Upper lobe of left lung (tissue), 6 donors: ENCODE measurements at regions not wholly inside any gene's neighbourhood (a gene's known extent, or its start where the extent isn't known, plus 50 kb on each side); places are given as distances from the start of the nearest gene placed in this dataset.
A peak's percentile ranks its signal among the peaks of the same experiment; 100 is the strongest.

Experiments used
- ATAC-seq, 2 donors: fragments of 200-7000 bp; cut with Tn5 transposase; one replicate each; pipeline ENCODE4 v1.9.1; 2022; ENCODE audit warnings: mild to moderate bottlenecking in 2 of 2, moderate library complexity in 2 of 2; ENCODE audit not compliant: low FRiP score in 2 of 2
- DNase-seq, 2 donors: peaks; one replicate each; pipeline ENCODE4 v3.0.0-alpha.2; 2019 to 2020
- H3K27ac ChIP-seq, 4 donors: fragments of 200-600 bp; sonication (generic); one replicate each; pipeline ENCODE4 v1.5.1; 2016 to 2019
- H3K27me3 ChIP-seq, 4 donors: fragments of 200-600 bp; sonication (generic); one replicate each; pipeline ENCODE4 v1.5.1; 2017 to 2019
- H3K36me3 ChIP-seq, 4 donors: fragments of 200-600 bp; sonication (generic); one replicate each; pipeline ENCODE4 v1.5.1; 2016 to 2019
- H3K4me1 ChIP-seq, 4 donors: fragments of 200-600 bp; sonication (generic); one replicate each; pipeline ENCODE4 v1.5.1; 2018 to 2019
- H3K4me3 ChIP-seq, 4 donors: fragments of 200-600 bp; sonication (generic); one replicate each; pipeline ENCODE4 v1.5.1; 2017 to 2019; ENCODE audit warnings: mild to moderate bottlenecking in 2 of 4, moderate library complexity in 1 of 4
- H3K9me3 ChIP-seq, 4 donors: fragments of 200-600 bp; sonication (generic); one replicate each; pipeline ENCODE4 v1.5.1; 2018 to 2019
- EP300 ChIP-seq, 4 donors: sonication (generic); formaldehyde crosslinking; IDR thresholded peaks; one replicate each; pipeline ENCODE4 v1.5.1; 2017; ENCODE audit warnings: antibody characterized with exemption in 4 of 4, control low read depth in 2 of 4
- POLR2A ChIP-seq, 4 donors: fragments of 450-650 bp; IDR thresholded peaks; one replicate each; pipeline ENCODE4 v1.5.1; 2016 to 2017; ENCODE audit warnings: antibody characterized with exemption in 4 of 4, mild to moderate bottlenecking in 2 of 4
- POLR2AphosphoS5 ChIP-seq, 2 donors: sonication (generic); formaldehyde crosslinking; IDR thresholded peaks; one replicate each; pipeline ENCODE4 v1.5.1; 2017; ENCODE audit warnings: antibody characterized with exemption in 2 of 2
- WGBS, 2 donors: methylation state at CpG; one replicate each; pipeline ENCODE4 v1.1.5; 2017 to 2018; 5-methylcytosine and 5-hydroxymethylcytosine counted together
- TF ChIP-seq, protein P1 (sequence below), 6 experiments: fragments of 450-650 bp in 4 of 6; fragments of 200-600 bp in 2 of 6; sonication (generic) in 2 of 6; IDR thresholded peaks; one replicate each; pipeline ENCODE4 v1.5.1; 2016 to 2019; ENCODE audit warnings: antibody characterized with exemption in 6 of 6
- donor health status: DM: no; HTN: no; CAD: no; lungs with moderate emphysema.
- donor health status: DM: no; HTN: yes; CAD: no; lungs with severe emphysema.

DNA sequence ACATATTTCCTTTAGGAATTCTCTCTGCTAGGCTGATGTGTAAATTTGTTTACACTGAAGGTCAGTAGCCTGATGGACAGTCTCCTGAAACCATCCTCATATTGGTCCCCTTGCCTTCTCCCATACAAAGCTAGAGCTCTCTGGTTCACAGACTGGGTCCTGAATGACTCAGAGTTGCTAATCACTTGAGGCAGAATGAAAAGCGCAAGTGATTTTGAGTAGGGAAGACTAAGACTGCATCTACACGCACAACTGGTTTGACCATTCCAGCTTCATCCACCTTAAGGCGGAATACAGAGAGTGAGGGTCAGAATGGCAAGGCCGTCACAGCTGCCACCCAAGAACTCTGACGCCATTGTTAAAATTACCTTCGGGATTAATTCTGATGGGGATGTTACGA, 70.2 kb upstream of the KIF26B start:
- H3K4me3 ChIP-seq: no peak overlapping the region
- WGBS, 2 donors: 96 to 98% methylated on average over 7 of the region's 7 CpGs
- H3K36me3 ChIP-seq: no peaks in the 10 kb centered on the region
- H3K27me3 ChIP-seq: no peaks in the 10 kb centered on the region
- no peaks in the 10 kb centered on the region for H3K4me1 ChIP-seq
- DNase-seq: no peak
- no peaks in the 10 kb centered on the region for H3K9me3 ChIP-seq
- H3K27ac ChIP-seq: no peak overlapping the region
- ATAC-seq: no peak
- TF ChIP-seq POLR2A (IDR thresholded peaks at IDR 0.05) (no peak), POLR2AphosphoS5 (IDR thresholded peaks at IDR 0.05) (no peak), EP300 (IDR thresholded peaks at IDR 0.05) (no peak)
- TF ChIP-seq, protein P1, sequence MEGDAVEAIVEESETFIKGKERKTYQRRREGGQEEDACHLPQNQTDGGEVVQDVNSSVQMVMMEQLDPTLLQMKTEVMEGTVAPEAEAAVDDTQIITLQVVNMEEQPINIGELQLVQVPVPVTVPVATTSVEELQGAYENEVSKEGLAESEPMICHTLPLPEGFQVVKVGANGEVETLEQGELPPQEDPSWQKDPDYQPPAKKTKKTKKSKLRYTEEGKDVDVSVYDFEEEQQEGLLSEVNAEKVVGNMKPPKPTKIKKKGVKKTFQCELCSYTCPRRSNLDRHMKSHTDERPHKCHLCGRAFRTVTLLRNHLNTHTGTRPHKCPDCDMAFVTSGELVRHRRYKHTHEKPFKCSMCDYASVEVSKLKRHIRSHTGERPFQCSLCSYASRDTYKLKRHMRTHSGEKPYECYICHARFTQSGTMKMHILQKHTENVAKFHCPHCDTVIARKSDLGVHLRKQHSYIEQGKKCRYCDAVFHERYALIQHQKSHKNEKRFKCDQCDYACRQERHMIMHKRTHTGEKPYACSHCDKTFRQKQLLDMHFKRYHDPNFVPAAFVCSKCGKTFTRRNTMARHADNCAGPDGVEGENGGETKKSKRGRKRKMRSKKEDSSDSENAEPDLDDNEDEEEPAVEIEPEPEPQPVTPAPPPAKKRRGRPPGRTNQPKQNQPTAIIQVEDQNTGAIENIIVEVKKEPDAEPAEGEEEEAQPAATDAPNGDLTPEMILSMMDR (IDR thresholded peaks at IDR 0.05): no peak

DNA sequence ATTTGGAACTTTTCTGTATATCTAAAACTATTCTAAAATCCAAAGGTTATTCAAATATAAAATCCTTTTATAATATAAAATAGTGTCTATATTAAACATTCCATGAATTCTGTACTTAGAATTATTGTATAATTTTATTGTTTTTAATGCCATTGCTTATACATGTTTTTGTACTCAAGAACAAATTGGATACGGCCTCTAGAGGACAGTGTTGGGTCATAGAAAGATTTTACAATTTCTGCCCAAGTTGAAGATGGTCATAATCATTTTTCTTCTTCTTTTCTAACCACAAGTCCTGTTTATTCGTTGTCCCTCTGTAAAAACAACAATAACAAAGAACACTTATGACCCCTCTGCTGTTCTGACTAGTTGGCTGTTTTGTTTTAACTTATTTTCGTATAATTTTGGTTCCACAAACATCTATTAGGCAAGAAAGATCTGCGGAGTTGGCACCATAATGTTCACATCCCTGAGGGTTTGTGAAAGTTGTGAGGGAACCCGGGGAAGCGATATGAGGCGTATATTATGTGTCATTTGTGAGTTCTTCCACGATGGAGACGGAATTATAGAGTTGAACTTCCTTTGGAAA, 75.7 kb upstream of the KIF26B start:
- Histone ChIP-seq H3K27ac (no peak overlapping the region), H3K36me3 (no peaks in the 10 kb centered on the region), H3K27me3 (no peaks in the 10 kb centered on the region), H3K4me3 (no peak overlapping the region), H3K9me3 (no peaks in the 10 kb centered on the region), H3K4me1 (peaks cover 0 to 5% (median 2%) of the 10 kb centered on the region in 4 donors)
- WGBS, 2 donors: 75 to 76% methylated on average over 9 of the region's 9 CpGs
- DNase-seq: no peak
- TF ChIP-seq, protein P1 (IDR thresholded peaks at IDR 0.05): peak in 3 of 6 experiments; percentile 25 to 36 (median 34)
- TF ChIP-seq EP300 (IDR thresholded peaks at IDR 0.05): no peak
- no peak for TF ChIP-seq POLR2AphosphoS5 (IDR thresholded peaks at IDR 0.05)
- no peak for TF ChIP-seq POLR2A (IDR thresholded peaks at IDR 0.05)
- no peak for ATAC-seq

DNA sequence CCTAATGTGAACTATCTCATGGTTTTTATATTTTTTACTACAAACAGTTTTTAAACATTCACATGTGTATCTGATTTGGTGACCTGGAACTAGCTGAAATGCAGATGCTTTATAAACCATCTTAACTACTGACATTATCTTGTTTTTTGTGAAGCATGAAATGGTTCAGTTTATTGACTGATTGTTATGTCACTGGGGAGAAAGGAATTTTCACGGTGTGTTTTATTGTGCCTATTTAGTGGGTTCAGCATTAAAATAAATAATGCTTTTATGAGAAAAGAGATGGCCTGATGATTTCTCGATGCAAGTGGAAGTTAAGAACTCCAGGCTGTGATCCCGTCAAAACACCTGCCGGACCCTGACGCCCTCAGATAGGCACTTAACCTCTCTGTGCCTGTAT, 79.9 kb upstream of the KIF26B start:
- no peak overlapping the region for H3K4me3 ChIP-seq
- no peaks in the 10 kb centered on the region for H3K27me3 ChIP-seq
- WGBS, 2 donors: 88 to 94% methylated on average over 5 of the region's 5 CpGs
- no peak for TF ChIP-seq EP300 (IDR thresholded peaks at IDR 0.05)
- TF ChIP-seq, protein P1 (IDR thresholded peaks at IDR 0.05): no peak
- TF ChIP-seq POLR2A (IDR thresholded peaks at IDR 0.05): no peak
- TF ChIP-seq POLR2AphosphoS5 (IDR thresholded peaks at IDR 0.05): no peak
- H3K4me1 ChIP-seq: peaks cover 0 to 9% (median 3%) of the 10 kb centered on the region in 4 donors
- DNase-seq (no peak), ATAC-seq (no peak)
- no peak overlapping the region for H3K27ac ChIP-seq
- H3K36me3 ChIP-seq: no peaks in the 10 kb centered on the region
- H3K9me3 ChIP-seq: no peaks in the 10 kb centered on the region

DNA sequence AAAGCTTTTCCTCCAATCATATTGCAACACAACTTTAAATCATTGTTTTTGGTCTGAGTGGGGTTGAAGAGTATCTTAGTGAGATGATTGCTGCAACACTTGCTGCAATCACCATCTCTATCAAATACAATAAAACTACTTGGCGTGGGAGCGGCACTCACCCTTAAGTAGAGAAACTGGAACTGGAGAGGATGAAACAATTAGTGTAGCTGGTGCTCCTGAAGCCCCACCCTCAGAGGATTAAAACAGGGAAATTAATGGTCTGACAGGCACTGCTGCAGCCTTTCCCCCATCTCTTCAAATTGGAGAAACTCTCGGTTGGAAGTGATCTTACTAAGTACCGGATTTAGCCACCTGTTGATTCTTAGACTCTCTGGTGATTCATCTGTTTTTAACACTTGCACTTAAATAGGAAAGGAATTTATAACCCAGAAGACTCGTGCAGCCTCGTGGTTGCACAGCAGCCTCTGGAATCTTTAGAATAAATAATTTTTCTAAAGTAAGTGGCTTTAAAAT, 80.5 kb upstream of the KIF26B start:
- Histone ChIP-seq H3K4me3 (no peak overlapping the region), H3K27ac (no peak overlapping the region), H3K9me3 (no peaks in the 10 kb centered on the region), H3K27me3 (no peaks in the 10 kb centered on the region), H3K36me3 (no peaks in the 10 kb centered on the region), H3K4me1 (peaks cover 0 to 9% (median 3%) of the 10 kb centered on the region in 4 donors)
- WGBS, 2 donors: 45 to 49% methylated on average over 6 of the region's 6 CpGs
- peak in 1 of 2 donors; percentile 61 for ATAC-seq
- DNase-seq: peak in 1 of 2 donors; percentile 68
- TF ChIP-seq EP300 (IDR thresholded peaks at IDR 0.05): peak in 2 of 4 donors; percentile 12 to 70
- TF ChIP-seq, protein P1 (IDR thresholded peaks at IDR 0.05): no peak
- TF ChIP-seq POLR2AphosphoS5 (IDR thresholded peaks at IDR 0.05): peak in 1 of 2 donors; percentile 12
- no peak for TF ChIP-seq POLR2A (IDR thresholded peaks at IDR 0.05)
